IPS-NIHi7 (cell line): ENCODE measurements at regions not wholly inside any gene's neighbourhood (a gene's known extent, or its start where the extent isn't known, plus 50 kb on each side); places are given as distances from the start of the nearest gene placed in this dataset.
A peak's percentile ranks its signal among the peaks of the same experiment; 100 is the strongest.

ENCODE experiments used
- DNase-seq: peaks from one replicate; pipeline ENCODE4 v3.0.0; 2012; ENCODE audit warnings: mixed read lengths; ENCODE audit errors: extremely low spot score

DNA sequence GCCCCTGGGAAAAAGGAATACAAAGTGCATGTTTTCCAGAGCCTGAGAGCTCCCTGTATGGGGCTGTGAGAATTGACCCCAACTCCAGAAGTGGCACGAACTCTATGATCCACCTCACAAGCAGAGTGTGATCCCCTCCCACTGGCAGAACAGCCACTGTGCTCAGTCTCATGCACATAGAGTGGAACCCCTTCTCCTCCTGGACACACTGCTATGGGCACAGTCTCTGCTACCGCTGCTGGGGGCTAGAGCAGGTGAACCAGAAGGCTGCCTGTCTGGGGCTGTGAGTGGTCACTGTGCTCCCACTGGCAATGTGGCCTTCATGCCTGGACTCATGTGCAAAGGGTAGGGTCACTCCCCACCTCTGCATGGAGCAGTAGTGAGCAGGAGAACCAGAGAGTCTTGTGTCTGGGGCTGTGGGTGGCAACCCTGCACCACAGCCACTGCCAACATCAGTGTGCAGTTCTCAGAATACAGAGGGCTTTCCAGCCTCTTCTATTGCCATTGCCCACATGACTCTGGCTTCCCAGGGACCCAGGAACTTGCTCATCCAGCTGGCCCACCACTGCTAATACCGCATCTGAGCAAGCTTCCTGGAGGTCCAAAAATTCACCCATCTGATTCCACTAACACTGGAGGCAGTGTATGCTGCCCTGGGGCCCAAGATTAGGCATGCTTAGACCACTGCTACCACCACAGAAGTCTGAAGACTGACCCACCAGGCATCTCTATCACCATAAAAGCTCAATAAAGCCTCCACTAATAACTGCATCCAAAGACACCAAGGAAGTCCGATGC is 343.7 kb upstream of the SOX14 start:
- DNase-seq: no peak

DNA sequence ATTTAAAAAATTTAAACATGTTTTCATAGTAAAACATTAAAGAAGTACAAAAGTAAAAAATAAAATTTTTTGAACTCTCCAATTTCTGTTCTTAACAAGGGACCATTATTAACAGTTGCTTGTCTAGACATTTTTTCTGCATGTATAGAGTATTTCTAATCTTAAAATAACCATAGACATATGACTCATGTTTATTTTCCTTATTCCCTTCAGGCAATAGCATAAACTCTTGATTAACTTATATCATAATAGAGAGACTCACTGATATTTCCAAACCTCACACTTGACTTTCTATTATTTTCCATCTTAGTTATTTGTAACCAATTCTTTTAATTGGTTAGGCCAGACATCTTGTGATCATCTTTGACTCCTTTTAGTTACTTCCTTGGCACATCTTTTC is 325.6 kb upstream of the SOX14 start:
- no peak for DNase-seq

DNA sequence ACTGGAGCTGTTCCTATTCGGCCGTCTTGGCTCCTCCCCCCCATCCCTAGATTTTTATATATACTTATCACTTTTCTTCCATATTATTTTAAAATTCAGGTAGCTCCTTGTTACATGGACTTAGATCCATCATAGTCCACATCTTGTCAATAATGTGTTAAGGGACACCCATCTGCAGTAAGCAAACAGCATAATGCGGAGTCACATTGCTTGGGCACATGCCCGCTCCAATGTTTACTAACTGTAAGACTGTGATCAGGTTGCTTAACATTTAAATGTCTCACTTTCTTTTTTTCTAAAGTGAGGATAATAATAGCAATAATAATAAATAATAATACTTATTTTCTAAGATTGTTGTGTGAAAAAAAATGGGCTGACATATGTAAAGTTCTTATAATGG is 303.2 kb upstream of the SOX14 start:
- no peak for DNase-seq

DNA sequence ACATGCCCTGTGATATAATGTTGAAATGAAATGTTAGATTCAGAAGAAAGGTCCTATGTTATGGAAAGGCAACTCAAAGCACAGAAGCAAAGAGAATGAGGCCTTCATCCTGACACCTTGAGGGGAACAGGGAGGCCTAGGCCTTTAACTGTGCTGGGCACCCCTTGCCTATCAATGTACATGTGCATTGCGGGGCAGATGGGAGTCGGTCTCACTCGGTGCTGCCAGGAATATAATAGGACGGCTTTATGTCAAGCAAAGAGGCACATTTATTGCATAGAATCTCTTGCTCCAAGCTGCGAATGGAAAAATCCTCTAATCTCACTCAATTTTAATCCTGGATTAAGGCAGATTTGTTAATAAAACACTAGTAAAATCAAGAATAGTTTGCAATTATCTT is 301.0 kb upstream of the SOX14 start:
- no peak for DNase-seq

DNA sequence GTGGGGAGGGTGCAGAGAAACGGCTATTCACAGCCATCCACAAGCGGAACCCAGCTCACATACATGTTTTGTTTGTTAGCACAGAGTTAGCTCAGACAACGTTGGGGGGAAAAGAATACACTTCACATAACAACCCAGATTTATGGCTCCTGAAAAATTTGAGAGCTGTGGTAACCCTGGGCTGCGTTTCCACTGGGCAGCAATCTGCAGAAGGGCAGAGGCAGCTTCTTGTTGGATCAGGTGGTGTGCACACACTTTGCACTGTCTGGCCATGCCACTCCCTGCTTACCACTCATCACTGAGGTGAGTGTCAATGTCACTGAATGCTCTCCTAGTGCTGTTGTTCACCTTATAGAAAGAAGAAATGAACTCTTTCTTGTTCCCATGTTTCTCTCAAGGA is 299.8 kb upstream of the SOX14 start:
- DNase-seq: no peak

DNA sequence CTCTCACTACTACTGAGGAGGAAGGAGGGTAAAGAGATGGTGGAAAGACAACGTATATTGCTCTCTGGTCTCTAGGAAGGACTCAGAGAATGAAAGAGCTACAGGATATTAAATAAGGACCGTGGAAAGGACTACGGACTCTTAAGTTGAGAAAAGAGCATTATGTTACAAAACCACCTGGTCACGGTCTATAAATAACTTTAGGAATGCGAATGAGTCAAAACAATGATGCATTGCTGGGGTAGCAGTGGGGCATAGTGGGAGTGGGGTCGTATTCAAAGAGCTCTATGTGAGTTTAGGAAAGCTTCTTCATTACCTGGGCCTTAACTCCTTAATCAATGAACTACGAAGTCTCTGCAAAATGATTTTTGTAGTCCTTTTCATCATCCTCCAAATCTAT is 295.7 kb upstream of the SOX14 start:
- DNase-seq: no peak

DNA sequence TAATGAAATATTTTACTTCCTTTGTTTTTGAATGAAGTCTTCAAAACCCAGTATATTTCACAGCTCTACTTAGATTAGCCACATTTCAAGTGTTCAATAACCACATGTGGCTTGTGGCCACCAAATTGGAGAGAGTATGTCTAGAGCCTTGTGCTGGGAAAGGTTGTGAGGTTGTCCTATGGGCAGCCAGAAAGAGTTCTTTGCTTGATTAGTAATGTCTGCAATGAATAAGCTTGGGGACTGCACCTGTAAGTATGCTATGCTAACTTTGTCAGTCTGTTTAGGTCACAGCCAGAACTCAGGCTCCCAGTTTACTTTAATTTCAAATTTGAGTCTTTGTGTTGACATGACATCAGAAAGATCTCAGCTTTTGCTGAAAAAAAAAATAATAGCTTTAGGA is 294.9 kb upstream of the SOX14 start:
- no peak for DNase-seq

DNA sequence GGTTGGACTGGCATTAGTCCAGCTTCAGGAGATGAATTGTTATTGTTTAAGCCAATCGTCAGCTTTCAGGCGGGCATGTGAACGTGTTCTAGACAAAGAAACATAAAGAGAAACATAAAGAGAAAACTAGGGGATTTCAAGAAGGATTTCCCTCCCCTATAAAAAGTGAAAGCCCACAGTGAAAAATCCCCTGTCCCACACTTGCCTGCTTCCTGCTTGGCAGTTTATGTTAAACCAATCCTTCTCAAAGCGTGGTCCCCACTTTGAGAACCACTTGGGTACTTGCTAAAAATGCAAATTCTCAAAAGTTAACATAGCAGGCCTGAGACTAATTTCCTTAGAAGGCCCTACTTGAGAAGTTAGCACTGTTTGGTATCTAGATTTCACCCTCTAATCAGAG is 293.0 kb upstream of the SOX14 start:
- no peak for DNase-seq

DNA sequence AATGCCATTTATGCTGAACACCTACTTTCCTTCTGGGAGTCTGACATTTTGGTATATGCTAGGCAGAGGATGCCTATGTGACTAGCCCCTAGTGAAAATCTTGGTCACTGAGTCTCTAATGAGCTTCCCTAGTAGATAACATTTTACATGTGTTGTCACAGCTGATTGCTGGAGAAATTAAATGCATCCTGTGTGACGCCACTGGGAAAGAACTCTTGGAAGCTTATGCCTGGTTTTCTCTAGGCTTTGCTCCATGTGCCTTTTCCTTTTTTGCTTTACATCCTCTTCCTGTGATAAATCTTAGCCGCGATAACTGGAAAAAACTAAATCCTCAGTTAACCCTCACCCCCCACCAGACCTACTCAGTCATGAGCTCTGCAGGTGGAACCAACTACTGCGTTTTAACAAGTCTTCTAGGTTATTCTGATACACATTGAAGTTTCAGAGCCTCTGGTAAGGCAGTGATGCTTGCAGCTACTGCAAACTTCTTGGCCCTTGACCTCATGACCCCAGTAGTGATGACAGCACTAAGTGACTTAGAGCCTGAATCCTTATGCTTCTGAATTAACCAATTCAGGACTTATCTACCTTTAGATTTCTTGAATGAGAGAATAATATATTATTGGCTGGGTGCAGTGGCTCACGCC is 292.4 kb upstream of the SOX14 start:
- no peak for DNase-seq

DNA sequence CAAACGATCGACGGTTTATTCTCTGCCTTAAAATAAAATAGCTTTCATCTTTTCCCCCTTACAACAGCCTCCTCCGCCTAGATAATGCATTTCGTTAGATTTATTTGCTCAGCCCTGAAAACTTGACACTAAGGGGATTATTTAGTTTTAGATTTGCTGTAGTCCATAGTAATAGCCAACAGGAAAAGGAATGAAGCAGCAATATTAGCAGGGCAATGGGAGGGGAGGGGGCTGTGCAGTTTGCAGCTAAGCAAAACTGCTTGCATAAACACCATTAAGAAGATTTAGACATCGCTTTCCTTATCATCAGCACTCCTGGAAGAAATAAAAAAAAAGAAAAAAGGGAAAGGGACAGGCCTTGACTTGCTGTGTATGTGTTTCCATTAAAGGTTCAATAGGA is 286.5 kb upstream of the SOX14 start:
- DNase-seq: no peak

DNA sequence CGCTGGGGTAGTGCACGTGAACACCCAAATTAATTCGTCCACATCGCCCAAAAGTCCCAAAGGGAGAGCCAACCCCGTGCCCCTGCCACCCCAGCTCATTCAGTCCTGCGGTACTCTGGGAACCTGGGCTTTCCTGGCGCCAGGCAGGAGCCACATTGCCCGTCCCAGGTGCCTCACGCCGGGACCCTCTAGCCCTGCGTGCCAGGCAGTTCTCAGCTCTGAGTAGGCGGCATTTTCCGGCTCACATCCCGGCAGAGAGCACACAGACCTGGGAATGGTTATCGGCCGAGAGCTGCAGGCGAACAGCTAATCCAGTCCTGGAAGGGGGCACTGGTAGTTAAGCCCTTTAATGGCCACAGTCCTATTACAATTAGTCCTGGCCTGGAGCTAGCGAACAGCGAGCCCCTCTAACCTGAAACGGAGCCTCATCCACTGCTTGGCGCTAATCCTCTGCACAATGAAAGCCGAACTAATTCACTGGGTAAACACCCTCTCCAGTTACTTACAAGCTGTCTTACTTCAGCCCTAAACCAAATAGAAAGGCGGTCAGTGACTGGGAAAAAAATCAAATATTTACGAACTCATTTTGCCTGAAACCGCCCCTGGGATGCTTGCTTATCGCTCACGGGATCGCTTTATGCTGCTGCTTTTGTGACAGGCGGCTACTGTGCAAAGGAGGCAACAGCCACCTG is 254.6 kb upstream of the SOX14 start:
- peak; percentile 14 for DNase-seq

DNA sequence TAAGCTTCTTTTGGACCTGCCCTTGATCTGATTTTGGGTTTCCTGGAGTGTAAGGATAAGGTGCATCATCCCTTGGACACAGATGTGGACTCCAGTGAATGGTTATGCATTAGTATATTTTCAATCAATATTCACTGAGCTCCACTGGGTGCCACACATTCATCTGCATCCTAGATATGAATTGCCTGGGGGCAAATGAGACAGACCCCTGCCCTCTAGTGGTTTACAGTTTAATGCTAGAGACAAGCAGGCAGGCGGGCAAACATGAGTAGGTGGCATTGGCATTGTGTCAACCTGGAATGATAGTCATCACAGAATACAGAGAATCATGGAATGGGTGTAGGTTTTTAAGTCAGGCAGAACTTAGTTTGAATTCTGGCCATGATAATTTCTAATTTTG is 252.5 kb upstream of the SOX14 start:
- DNase-seq: no peak

DNA sequence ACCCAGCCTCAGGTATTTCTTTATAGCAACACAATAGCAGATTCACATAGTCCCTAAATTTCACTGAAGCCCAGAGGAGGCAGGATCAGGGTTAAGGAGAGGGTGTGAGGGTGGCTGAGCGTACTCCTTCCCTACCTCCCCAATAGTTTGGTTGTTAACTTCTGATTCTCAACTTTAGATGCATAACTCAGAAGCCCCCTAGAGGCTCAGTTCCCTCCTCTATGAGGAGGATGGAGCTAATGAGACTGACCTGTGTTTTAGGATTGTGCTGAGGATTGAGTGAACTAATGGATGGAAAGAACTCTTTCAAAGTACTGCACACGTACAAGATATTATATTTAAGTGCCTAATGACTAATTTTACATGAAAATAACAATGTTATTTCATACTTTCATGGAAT is 249.3 kb upstream of the SOX14 start:
- DNase-seq: peak; percentile 26

DNA sequence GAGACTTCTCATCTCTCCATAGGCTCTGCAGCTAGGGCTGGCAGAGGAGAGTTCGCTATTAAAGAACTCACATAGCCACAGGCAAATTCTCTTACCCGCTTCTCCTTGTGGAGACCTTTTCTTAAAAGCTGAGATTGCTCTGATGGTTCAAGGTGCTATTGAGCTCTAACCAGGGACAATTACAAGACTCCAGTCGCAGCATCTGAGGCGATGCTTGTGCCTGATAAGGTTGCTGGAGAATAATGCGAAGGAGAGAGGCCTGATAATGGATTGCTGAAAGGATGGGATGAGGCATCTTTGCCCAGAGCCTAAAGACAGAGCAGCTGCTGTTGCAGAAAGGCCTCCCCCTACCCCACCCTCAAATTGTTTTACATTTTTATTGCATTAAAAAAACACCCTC is 244.5 kb upstream of the SOX14 start:
- DNase-seq: no peak

DNA sequence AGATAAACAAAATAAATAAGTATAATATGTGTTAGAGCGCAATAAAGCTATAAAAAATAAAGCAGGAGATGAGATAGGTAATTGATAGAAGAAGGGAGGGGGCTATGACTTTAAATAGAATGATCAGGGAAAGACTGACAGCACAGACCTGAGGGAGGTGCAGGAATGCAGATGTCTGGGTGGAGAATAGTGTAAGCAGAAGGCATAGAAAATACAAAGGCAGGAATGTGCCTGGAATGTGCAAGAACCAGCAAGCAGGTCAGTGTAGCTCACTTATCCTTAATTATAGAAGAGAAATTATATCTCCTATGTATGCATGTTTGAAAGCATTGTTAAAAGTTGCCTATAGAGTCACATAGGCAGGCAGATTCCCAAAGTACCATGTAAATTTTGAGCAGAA is 239.4 kb upstream of the SOX14 start:
- DNase-seq: no peak

DNA sequence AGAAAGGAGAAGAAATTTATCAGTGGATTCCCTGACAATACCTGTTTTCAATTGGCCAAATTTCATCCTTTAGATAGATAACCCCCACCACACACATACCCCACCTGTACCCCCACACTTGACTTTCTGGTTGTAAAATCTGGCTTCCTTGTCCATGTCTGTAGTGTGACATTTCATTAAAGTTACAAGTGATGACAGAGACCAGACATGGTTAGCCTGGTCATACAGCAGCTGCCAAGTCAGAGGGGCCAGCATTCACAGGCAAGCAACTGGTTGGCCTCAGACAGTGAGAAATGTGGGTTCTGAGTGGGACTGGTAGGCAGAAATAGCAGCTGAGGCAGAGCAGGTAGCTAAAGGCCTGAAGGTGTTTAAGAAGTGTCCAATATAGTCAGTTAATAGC is 238.6 kb upstream of the SOX14 start:
- DNase-seq: no peak

DNA sequence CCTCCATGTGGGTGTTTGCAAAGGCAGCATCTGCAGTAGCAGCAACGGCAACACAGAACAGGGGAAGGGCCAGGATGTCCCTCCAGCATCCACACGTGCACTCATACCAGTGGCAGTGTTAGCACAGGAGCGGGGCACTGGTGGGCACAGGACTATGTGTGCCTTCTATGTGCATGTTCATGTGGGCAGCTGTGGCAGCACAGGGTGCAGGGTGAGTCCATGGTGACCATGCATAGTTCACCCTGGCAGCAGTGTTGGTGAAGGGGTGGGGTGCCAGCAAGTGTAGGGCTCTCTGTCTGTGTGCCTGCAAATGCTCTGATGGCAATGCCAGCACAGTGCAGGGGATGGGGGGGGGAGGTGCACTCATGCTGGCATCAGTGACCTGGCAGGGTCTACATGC is 222.1 kb upstream of the SOX14 start:
- no peak for DNase-seq

DNA sequence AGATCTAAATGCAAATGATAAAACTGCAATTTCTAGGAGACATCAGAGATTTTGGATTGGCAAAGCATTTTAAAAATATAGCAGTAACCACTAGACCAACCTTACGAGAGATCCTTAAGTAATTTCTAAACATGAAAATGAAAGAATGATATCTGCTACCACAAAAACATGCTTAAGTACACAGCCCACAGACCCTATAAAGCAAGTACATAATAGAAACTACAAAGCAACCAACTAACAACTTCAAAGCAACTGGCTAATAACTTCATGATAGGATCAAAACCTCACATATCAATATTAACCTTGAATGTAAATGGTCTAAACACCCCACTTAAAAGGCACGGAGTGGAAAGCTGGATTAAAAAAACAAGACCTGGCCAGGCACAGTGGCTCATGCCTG is 209.9 kb upstream of the SOX14 start:
- DNase-seq: no peak

DNA sequence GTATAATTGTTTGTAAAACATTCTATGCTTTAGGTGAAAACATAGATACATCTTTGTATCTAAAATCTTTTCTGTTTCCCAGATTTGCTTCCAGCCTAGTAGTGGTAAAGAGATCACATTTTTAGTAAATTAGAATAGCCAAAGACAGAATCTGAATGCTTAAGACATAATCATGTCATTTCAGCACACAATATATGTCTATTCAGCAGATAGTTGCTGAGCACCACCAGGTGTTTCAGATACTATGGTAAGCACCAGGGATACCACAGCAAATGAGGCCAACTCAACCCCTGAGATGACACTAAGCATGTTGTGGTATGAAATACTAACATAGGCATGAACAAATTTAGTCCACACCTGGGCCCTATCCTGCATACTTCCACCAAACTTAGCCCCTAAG is 195.2 kb upstream of the SOX14 start:
- no peak for DNase-seq

DNA sequence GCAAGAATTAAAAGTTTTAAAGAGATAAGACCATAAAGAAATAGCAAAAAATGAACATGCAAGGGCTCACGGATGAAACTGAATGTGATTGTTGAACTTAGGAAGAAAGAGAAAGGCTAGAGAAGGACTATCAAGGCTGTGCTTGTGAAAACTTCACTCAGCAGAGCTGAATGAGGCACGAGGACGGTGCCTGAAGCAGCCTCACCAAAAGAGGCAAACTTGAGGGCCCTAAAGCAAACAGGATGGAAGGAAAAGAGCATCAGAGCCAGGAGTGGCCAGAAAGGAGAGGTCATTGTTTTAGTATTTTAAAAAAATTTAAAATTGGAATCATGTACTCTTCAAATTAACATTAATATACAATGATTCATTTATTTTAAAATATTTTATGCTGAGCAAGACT is 191.2 kb upstream of the SOX14 start:
- DNase-seq: no peak

DNA sequence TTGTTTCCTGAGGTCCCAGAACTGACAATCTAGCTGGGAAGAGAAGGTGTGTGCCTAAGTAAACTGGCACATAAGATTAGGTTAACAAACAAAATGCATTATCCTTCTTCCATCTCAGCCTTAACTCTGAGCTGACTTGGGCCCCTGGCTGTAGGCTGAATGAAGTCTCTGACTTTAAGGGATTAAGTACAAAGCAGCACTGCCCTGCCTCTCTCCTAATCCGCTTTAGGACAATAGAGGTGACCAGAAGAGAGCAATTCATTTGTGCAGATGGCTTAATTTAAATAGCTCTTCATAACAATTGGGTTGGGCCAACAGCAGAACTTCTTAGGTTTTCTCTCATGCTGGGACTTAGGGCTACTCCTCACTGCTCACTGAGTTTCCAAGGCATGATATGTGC is 181.6 kb upstream of the SOX14 start:
- peak; percentile 64 for DNase-seq

DNA sequence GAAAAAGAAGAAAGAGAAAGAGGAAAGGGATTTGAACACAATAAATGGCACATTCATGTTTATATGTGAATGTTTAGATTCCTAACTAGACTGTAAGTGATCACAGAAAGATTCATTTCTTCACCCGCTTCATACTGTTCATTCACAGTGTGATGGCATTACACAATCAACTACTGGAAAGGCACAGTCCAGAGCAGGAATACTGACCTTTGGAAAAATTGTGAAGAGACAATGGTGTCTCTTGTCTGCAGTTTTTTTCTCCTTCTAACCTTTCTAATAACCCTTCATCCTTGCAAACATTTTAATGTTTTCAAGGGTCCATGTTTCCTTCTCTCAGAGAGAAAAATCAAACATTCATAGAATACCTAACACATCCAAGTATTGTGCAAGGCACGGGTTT is 180.9 kb upstream of the SOX14 start:
- no peak for DNase-seq

DNA sequence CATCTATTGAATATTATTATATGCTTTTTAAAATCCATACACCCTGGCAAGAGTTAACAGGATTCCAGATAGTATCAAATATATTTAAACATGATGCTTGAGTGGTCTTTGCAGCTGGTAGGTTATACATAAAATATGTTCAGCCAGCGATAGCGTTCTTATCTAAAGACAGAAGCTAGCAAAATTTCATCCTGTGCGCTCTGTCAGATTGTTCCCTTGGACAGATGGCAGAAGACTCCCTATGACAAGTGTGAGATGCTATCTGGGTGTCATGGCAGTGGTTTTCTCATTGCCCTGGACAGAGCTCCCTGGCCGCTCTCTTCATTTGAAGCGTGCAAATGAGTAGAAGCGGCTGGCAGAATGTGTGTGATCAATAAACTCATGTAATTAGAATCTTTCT is 175.2 kb upstream of the SOX14 start:
- DNase-seq: no peak
